ENCODE measurements at regions not wholly inside any gene's neighbourhood (a gene's known extent, or its start where the extent isn't known, plus 50 kb on each side); places are given as distances from the start of the nearest gene placed in this dataset.

DNA sequence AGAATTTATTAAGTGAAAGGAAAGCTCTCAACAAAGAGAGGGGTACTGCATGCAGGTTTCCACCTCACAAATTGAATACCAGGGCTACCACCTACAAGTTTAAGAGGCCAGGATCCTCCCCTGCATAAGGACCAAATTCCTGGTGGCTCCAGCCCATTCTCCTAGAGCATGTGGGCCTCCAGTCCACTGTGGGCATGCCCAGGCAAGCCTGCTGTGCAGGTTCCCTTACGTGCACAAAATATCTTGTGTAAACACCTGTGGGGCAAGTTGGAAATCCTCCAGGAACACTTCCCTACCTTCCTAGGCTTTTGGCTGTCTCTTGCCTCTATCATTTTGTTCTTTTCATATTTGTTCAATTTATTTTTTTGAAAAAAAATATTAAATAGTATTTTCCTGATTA is 724.3 kb downstream of the ARAP2 start:
- Histone ChIP-seq H3K4me1 (ENCODE audit: insufficient read depth, low read length) (no peaks in the 10 kb centered on the region; the same call in 1 of the 2 replicates), H3K18ac (ENCODE audit: insufficient read length, low read depth, low read length) (no peak overlapping the region), H3K27ac (ENCODE audit: insufficient read length, low read depth, low read length) (no peak overlapping the region), H4K20me1 (ENCODE audit: control insufficient read depth, insufficient read depth, insufficient read length) (no peaks in the 10 kb centered on the region), H4K5ac (ENCODE audit: insufficient read length, low read depth, low read length) (no peak overlapping the region), H2BK120ac (ENCODE audit: low read depth, low read length, poor library complexity, severe bottlenecking) (no peak overlapping the region), H3K14ac (ENCODE audit: insufficient read depth, low read length) (no peak overlapping the region), H3K27me3 (ENCODE audit: insufficient read depth, low read length) (no peaks in the 10 kb centered on the region), H4K91ac (ENCODE audit: insufficient read length, low read depth, low read length) (no peak overlapping the region), H2AFZ (ENCODE audit: low read length) (no peak overlapping the region), H2BK15ac (ENCODE audit: low read depth, low read length) (no peak overlapping the region), H3K4ac (ENCODE audit: low read depth, low read length) (no peak overlapping the region), H3K9me3 (ENCODE audit: control insufficient read depth, low read depth, low read length) (no peaks in the 10 kb centered on the region), H2BK12ac (ENCODE audit: insufficient read length, low read depth, low read length) (no peak overlapping the region), H3K9ac (ENCODE audit: extremely low read depth, insufficient read length, low read length) (no peak overlapping the region), H3K4me2 (ENCODE audit: insufficient read depth, insufficient read length, low read length) (no peak overlapping the region), H2BK20ac (ENCODE audit: low read depth, low read length, poor library complexity, severe bottlenecking) (no peak overlapping the region), H3K23ac (ENCODE audit: insufficient read length, low read depth, low read length) (no peak overlapping the region), H3K79me1 (ENCODE audit: insufficient read depth, low read depth, low read length, poor library complexity, severe bottlenecking) (no peaks in the 10 kb centered on the region), H3K23me2 (ENCODE audit: insufficient read length, low read depth, low read length, poor library complexity, severe bottlenecking) (no peaks in the 10 kb centered on the region), H3K56ac (ENCODE audit: insufficient read length, low read depth, low read length) (no peak overlapping the region), H3K79me2 (ENCODE audit: insufficient read depth, low read length) (no peaks in the 10 kb centered on the region), H2BK5ac (ENCODE audit: insufficient read length, low read length) (no peak overlapping the region), H4K8ac (replicated peaks; ENCODE audit: insufficient read length, low read depth, low read length) (no peak overlapping the region), H2AK5ac (ENCODE audit: insufficient read length, low read length) (no peak overlapping the region), H3T11ph (ENCODE audit: low read length) (no peak overlapping the region)
- H3K36me3 Mint-ChIP-seq (ENCODE audit: insufficient read depth in 1 of 3, low read depth in 3 of 3) = peaks cover 0 to 11% (median 2%) of the 10 kb centered on the region in 3 experiments; a peak in 3 of 7 replicates
- H3K4me1 Mint-ChIP-seq = peaks cover 10 to 15% of the 10 kb centered on the region in 2 experiments
- H3K4me3 Mint-ChIP-seq = no peak overlapping the region
- no peaks in the 10 kb centered on the region for H3K27me3 Mint-ChIP-seq (ENCODE audit: low read depth)
- DNase-seq = peak; percentile 28
- no CpG with 5 or more reads among the region's 1 CpG for WGBS (ENCODE audit: extremely low coverage, insufficient read length, low lambda C conversion rate)
- TF ChIP-seq, protein P1, sequence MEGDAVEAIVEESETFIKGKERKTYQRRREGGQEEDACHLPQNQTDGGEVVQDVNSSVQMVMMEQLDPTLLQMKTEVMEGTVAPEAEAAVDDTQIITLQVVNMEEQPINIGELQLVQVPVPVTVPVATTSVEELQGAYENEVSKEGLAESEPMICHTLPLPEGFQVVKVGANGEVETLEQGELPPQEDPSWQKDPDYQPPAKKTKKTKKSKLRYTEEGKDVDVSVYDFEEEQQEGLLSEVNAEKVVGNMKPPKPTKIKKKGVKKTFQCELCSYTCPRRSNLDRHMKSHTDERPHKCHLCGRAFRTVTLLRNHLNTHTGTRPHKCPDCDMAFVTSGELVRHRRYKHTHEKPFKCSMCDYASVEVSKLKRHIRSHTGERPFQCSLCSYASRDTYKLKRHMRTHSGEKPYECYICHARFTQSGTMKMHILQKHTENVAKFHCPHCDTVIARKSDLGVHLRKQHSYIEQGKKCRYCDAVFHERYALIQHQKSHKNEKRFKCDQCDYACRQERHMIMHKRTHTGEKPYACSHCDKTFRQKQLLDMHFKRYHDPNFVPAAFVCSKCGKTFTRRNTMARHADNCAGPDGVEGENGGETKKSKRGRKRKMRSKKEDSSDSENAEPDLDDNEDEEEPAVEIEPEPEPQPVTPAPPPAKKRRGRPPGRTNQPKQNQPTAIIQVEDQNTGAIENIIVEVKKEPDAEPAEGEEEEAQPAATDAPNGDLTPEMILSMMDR (conservative IDR thresholded peaks at IDR 0.05) = no peak
- H3K27ac Mint-ChIP-seq = no peak overlapping the region
- peaks cover 0 to 2% of the 10 kb centered on the region in 2 experiments; a peak in 2 of 5 replicates for H3K9me3 Mint-ChIP-seq

Data from H9 (cell line).